GM12872 (cell line): ENCODE measurements at regions not wholly inside any gene's neighbourhood (a gene's known extent, or its start where the extent isn't known, plus 50 kb on each side); places are given as distances from the start of the nearest gene placed in this dataset.

Experiments
- CTCF ChIP-seq: IDR thresholded peaks from 3 replicates; pipeline ENCODE4 v1.5.1; 2011; ENCODE audit warnings: low read depth, mild to moderate bottlenecking, low read length, moderate library complexity; ENCODE audit not compliant: insufficient read depth

- TF ChIP-seq CTCF: no peak
Measured at GRCh38 chr2:58842501-58843155, 601.5 kb upstream of the FANCL start.

- TF ChIP-seq CTCF: no peak
Measured at GRCh38 chr2:58834404-58834803, 593.3 kb upstream of the FANCL start.

GRCh38 chr2:58826795-58827194 is 585.7 kb upstream of the FANCL start:
- no peak for TF ChIP-seq CTCF

GRCh38 chr2:58812771-58813344 is 571.7 kb upstream of the FANCL start:
- TF ChIP-seq CTCF: no peak

- no peak for TF ChIP-seq CTCF
Measured at GRCh38 chr2:58805126-58805525, 564.0 kb upstream of the FANCL start.

GRCh38 chr2:58803192-58803591 is 562.1 kb upstream of the FANCL start:
- no peak for TF ChIP-seq CTCF

- TF ChIP-seq CTCF: no peak
Measured at GRCh38 chr2:58800881-58801280, 559.8 kb upstream of the FANCL start.
